ENCODE measurements at regions not wholly inside any gene's neighbourhood (a gene's known extent, or its start where the extent isn't known, plus 50 kb on each side); places are given as distances from the start of the nearest gene placed in this dataset.

GRCh38 chr1:55374801-55375616 lies 159.8 kb upstream of the USP24 start:
- DNase-seq, result peak; percentile 69

GRCh38 chr1:55374216-55374615 lies 159.1 kb upstream of the USP24 start:
- no peak for DNase-seq

GRCh38 chr1:55369474-55369873 lies 154.3 kb upstream of the USP24 start:
- peak; percentile 67 for DNase-seq

GRCh38 chr1:55368698-55369097 lies 153.5 kb upstream of the USP24 start:
- DNase-seq, result no peak

- DNase-seq, result no peak
These were observed 152.1 kb upstream of the USP24 start for GRCh38 chr1:55367273-55367672.

- DNase-seq, result no peak
These were observed 149.1 kb upstream of the USP24 start for GRCh38 chr1:55364216-55364615.

GRCh38 chr1:55363268-55363667 lies 148.1 kb upstream of the USP24 start:
- peak; percentile 21 for DNase-seq

GRCh38 chr1:55362558-55362957 lies 147.4 kb upstream of the USP24 start:
- DNase-seq, result peak; percentile 69

GRCh38 chr1:55359611-55360010 lies 144.4 kb upstream of the USP24 start:
- DNase-seq, result no peak

GRCh38 chr1:55358581-55358980 lies 143.4 kb upstream of the USP24 start:
- DNase-seq, result no peak

GRCh38 chr1:55355549-55355948 lies 140.4 kb upstream of the USP24 start:
- DNase-seq, result no peak

- DNase-seq, result no peak
These were observed 138.8 kb upstream of the USP24 start for GRCh38 chr1:55353707-55354620.

GRCh38 chr1:55352811-55353180 lies 137.6 kb upstream of the USP24 start:
- no peak for DNase-seq

- DNase-seq, result no peak
These were observed 137.1 kb upstream of the USP24 start for GRCh38 chr1:55352080-55352810.

GRCh38 chr1:55348356-55348755 lies 133.2 kb upstream of the USP24 start:
- DNase-seq, result no peak

GRCh38 chr1:55347866-55348265 lies 132.7 kb upstream of the USP24 start:
- no peak for DNase-seq

GRCh38 chr1:55347041-55347440 lies 131.9 kb upstream of the USP24 start:
- no peak for DNase-seq

GRCh38 chr1:55346586-55346985 lies 131.4 kb upstream of the USP24 start:
- DNase-seq, result no peak

GRCh38 chr1:55339681-55340080 lies 124.5 kb upstream of the USP24 start:
- no peak for DNase-seq

GRCh38 chr1:55338448-55338820 lies 123.3 kb upstream of the USP24 start:
- DNase-seq, result no peak

- DNase-seq, result peak; percentile 75
These were observed 122.8 kb upstream of the USP24 start for GRCh38 chr1:55337801-55338447.

- no peak for DNase-seq
These were observed 119.6 kb upstream of the USP24 start for GRCh38 chr1:55334797-55335196.

GRCh38 chr1:55334160-55334559 lies 119.0 kb upstream of the USP24 start:
- DNase-seq, result no peak
